ENCODE measurements at regions not wholly inside any gene's neighbourhood (a gene's known extent, or its start where the extent isn't known, plus 50 kb on each side); places are given as distances from the start of the nearest gene placed in this dataset.
"Not testable (repeated sequence)": the region's sequence is repeated elsewhere in the genome, so short reads cannot be mapped to it uniquely, and the experiment has no call there.

DNA sequence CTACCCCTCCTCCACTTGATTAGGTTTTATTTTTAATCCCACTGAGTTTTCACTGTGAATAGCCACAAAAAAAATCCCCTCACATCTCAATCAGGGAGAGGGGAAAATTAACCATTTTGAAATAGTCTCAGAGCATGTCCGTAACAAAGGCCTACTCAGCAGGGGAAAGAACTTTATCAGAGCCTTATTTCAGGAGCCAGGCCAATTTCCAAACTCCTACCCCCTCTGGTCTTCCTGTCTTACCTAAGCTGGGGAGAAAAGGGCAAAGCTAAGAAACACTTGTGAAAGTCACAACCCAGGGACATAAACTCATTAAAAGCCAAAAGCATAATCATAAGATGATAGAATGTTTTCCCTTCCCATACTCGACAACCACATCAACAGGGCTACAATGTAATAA, 260.3 kb upstream of the DIO3 start:
- DNase-seq = no peak
- Histone ChIP-seq H3K4me3 (no peak overlapping the region), H3K36me3 (no peaks in the 10 kb centered on the region), H3K27ac (replicated peaks) (no peak overlapping the region), H3K4me1 (no peaks in the 10 kb centered on the region), H3K27me3 (ENCODE audit: low read depth) (peaks cover 15% of the 10 kb centered on the region), H3K9me3 (replicated peaks) (peaks cover 27% of the 10 kb centered on the region)
- intact Hi-C loops (cut with micrococcal nuclease) = no loop called here
- TF ChIP-seq, protein P1, sequence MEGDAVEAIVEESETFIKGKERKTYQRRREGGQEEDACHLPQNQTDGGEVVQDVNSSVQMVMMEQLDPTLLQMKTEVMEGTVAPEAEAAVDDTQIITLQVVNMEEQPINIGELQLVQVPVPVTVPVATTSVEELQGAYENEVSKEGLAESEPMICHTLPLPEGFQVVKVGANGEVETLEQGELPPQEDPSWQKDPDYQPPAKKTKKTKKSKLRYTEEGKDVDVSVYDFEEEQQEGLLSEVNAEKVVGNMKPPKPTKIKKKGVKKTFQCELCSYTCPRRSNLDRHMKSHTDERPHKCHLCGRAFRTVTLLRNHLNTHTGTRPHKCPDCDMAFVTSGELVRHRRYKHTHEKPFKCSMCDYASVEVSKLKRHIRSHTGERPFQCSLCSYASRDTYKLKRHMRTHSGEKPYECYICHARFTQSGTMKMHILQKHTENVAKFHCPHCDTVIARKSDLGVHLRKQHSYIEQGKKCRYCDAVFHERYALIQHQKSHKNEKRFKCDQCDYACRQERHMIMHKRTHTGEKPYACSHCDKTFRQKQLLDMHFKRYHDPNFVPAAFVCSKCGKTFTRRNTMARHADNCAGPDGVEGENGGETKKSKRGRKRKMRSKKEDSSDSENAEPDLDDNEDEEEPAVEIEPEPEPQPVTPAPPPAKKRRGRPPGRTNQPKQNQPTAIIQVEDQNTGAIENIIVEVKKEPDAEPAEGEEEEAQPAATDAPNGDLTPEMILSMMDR (IDR thresholded peaks at IDR 0.05; ENCODE audit: borderline replicate concordance) = no peak

GRCh38 chr14:101307162-101307561, 254.1 kb upstream of the DIO3 start:
- H3K27ac ChIP-seq (replicated peaks); H3K36me3 ChIP-seq; H3K9me3 ChIP-seq (replicated peaks); H3K4me1 ChIP-seq; DNase-seq; H3K4me3 ChIP-seq; intact Hi-C loops (cut with micrococcal nuclease): not testable (repeated sequence)
- H3K27me3 ChIP-seq (ENCODE audit: low read depth) = peaks cover 18% of the 10 kb centered on the region

DNA sequence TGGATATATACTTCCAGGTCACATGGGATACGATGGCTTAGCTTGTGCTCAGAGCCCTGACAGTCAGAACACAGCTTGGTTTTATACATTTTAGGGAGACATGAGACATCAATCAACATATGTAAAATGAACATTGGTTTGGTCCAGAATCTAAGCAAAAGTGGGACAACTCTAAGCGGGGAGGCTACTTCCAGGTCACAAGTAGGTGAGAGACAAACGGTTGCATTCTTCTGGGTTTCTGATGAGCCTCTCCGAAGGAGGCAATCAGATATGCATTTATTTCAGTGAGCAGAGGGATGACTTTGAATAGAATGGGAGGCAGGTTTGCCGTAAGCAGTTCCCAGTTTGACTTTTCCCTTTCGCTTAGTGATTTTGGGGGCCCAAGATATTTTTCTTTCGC, 250.1 kb upstream of the DIO3 start:
- H3K9me3 ChIP-seq (replicated peaks) = peaks cover 18% of the 10 kb centered on the region
- intact Hi-C loops (cut with micrococcal nuclease); H3K27ac ChIP-seq (replicated peaks); H3K4me3 ChIP-seq; DNase-seq; H3K36me3 ChIP-seq; H3K4me1 ChIP-seq: not testable (repeated sequence)
- peaks cover 18% of the 10 kb centered on the region for H3K27me3 ChIP-seq (ENCODE audit: low read depth)

DNA sequence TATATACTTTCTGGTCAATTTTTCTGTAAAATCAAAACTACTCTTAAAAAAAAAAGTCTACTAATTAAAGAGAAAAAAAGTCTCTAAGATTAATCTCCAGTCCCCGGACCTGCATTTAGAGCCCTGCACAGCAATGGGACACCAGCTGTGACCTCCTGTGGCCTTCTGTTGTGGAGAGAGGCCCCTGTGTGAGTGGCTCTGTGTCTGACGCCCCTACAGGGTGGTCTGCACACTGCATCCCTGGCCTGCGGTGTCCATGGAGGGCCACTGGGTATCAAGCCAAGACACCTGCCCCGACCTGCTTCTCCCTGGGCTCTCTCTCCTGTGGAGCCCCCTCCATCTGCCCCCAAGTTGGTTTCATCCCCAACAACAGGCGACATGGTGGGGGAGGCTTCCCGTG, 248.0 kb upstream of the DIO3 start:
- H3K9me3 ChIP-seq (replicated peaks) = peaks cover 32% of the 10 kb centered on the region
- intact Hi-C loops (cut with micrococcal nuclease) = no loop called here
- peaks cover 17% of the 10 kb centered on the region for H3K27me3 ChIP-seq (ENCODE audit: low read depth)
- H3K4me3 ChIP-seq = no peak overlapping the region
- DNase-seq = no peak
- TF ChIP-seq, protein P1 (IDR thresholded peaks at IDR 0.05; ENCODE audit: borderline replicate concordance) = no peak
- H3K27ac ChIP-seq (replicated peaks) = no peak overlapping the region
- no peaks in the 10 kb centered on the region for H3K36me3 ChIP-seq
- H3K4me1 ChIP-seq = no peaks in the 10 kb centered on the region

DNA sequence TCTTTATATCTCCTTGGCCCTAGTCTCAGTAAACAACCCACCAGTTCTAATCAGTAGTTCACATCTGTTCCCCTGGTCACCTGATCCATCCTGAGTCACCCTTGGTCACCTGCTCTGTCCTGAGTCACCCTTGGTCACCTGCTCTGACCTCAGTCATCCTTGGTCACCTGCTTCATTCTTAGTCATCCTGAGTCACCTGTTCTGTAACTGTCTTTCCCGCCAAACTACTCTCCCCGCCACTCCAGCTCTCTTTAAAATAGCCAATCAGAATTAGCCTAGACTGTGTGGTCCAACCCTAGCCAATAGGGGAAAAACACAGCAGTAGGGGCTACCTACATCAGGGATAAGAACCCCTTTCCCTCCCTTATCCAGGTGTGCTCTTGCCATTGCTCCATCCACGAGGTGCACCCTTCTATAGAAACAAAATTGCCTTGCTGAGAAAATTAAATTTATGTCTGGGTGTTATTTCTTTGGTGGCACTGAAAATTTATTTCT, 245.4 kb upstream of the DIO3 start:
- intact Hi-C loops (cut with micrococcal nuclease) = no loop called here
- Histone ChIP-seq H3K27me3 (ENCODE audit: low read depth) (peaks cover 6% of the 10 kb centered on the region), H3K4me1 (no peaks in the 10 kb centered on the region), H3K9me3 (replicated peaks) (peaks cover 32% of the 10 kb centered on the region), H3K4me3 (no peak overlapping the region), H3K27ac (replicated peaks) (no peak overlapping the region), H3K36me3 (no peaks in the 10 kb centered on the region)
- TF ChIP-seq, protein P1 (IDR thresholded peaks at IDR 0.05; ENCODE audit: borderline replicate concordance) = no peak
- no peak for DNase-seq

GRCh38 chr14:101318271-101318670, 243.0 kb upstream of the DIO3 start:
- no peak overlapping the region for H3K27ac ChIP-seq (replicated peaks)
- H3K27me3 ChIP-seq (ENCODE audit: low read depth) = peaks cover 5% of the 10 kb centered on the region
- H3K36me3 ChIP-seq = no peaks in the 10 kb centered on the region
- DNase-seq = no peak
- peaks cover 38% of the 10 kb centered on the region for H3K9me3 ChIP-seq (replicated peaks)
- intact Hi-C loops (cut with micrococcal nuclease) = no loop called here
- H3K4me3 ChIP-seq = no peak overlapping the region
- H3K4me1 ChIP-seq = no peaks in the 10 kb centered on the region
- TF ChIP-seq, protein P1 (IDR thresholded peaks at IDR 0.05; ENCODE audit: borderline replicate concordance) = no peak

DNA sequence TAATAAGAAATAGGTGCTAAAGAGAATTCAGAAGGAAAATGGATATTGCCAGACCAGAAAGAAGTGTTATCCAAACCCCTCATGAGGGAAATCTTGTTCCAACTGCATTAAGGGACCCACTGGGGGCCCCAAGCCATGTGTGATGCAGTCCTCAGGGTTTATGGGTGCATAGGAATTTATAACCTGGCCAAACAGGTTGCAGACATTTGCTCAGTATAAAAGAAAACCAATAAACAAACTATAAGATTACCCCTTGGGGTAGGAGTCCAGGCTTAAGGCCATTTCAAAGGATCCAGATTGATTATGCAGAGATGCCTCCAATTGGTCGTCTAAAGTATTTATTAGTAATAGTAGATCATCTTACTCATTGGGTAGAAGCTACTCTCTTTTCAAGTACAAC, 240.9 kb upstream of the DIO3 start:
- Histone ChIP-seq H3K4me3 (no peak overlapping the region), H3K4me1 (no peaks in the 10 kb centered on the region), H3K27me3 (ENCODE audit: low read depth) (no peaks in the 10 kb centered on the region), H3K9me3 (replicated peaks) (peaks cover 48% of the 10 kb centered on the region), H3K36me3 (no peaks in the 10 kb centered on the region), H3K27ac (replicated peaks) (no peak overlapping the region)
- intact Hi-C loops (cut with micrococcal nuclease) = no loop called here
- DNase-seq = no peak
- TF ChIP-seq, protein P1 (IDR thresholded peaks at IDR 0.05; ENCODE audit: borderline replicate concordance) = no peak
